A549 (cell line): ENCODE measurements at regions not wholly inside any gene's neighbourhood (a gene's known extent, or its start where the extent isn't known, plus 50 kb on each side); places are given as distances from the start of the nearest gene placed in this dataset.

Experiments used
- ATAC-seq, 2 experiments: fragments of 200-7000 bp in 1 of 2; fragments of >200 bp in 1 of 2; cut with Nextera tagmentation in 1 of 2; cut with Tn5 transposase in 1 of 2; 3 replicates each; pipeline versions ENCODE4 v1.8.0 to v1.9.1; 2018 to 2020; ENCODE audit warnings: mild to moderate bottlenecking in 1 of 2, moderate library complexity in 1 of 2
- CTCF ChIA-PET: fragments of 300-600 bp; sonication (Branson Sonifier 250); formaldehyde crosslinking; extraction: SDS; loops from one replicate; lab custom pipeline; 2021; ENCODE audit warnings: antibody characterized with exemption, inconsistent platforms; lab: Yijun Ruan, JAX
- POLR2A ChIA-PET: fragments of 350-600 bp; formaldehyde crosslinking; extraction: SDS; loops from one replicate; lab custom pipeline; 2021; ENCODE audit warnings: antibody characterized with exemption, inconsistent platforms; lab: Yijun Ruan, JAX
- DNase-seq, 2 experiments: peaks; one replicate each; pipeline versions ENCODE4 v3.0.0 to v3.0.0-alpha.2; 2011 to 2016; ENCODE audit warnings: low read depth in 1 of 2, low spot score in 1 of 2
- FAIRE-seq: peaks from 2 replicates; lab custom pipeline; 2011; peaks lifted over from hg19 to GRCh38; lab: Jason Lieb, UNC
- H3K27ac ChIP-seq, 2 experiments: fragments of >200 bp; sonication (Bioruptor Twin); formaldehyde crosslinking; 3 replicates each; pipeline ENCODE4 v1.5.1; 2016 to 2017
- H3K4me1 ChIP-seq: fragments of >200 bp; sonication (Bioruptor Twin); formaldehyde crosslinking; 3 replicates; pipeline ENCODE4 v1.6.1; 2016
- H3K4me2 ChIP-seq: fragments of >200 bp; sonication (Bioruptor Twin); formaldehyde crosslinking; 3 replicates; pipeline ENCODE4 v1.6.1; 2016
- H3K4me3 ChIP-seq: fragments of >200 bp; sonication (Bioruptor Twin); formaldehyde crosslinking; 3 replicates; pipeline ENCODE4 v1.5.1; 2016
- H3K9me3 ChIP-seq: fragments of >200 bp; sonication (Bioruptor Twin); formaldehyde crosslinking; 3 replicates; pipeline ENCODE4 v1.6.1; 2016
- BHLHE40 ChIP-seq: IDR thresholded peaks from 2 replicates; pipeline ENCODE4 v1.6.1; 2012; ENCODE audit warnings: low read depth, low read length, inconsistent platforms
- CBX8 ChIP-seq: fragments of 200-600 bp; sonication (generic); IDR thresholded peaks from 2 replicates; pipeline ENCODE4 v1.6.1; 2016
- CHD2 ChIP-seq: fragments of 150-350 bp; IDR thresholded peaks from 2 replicates; pipeline ENCODE4 v1.6.1; 2014; ENCODE audit warnings: low read length; ENCODE audit not compliant: partially characterized antibody
- EHMT2 ChIP-seq: fragments of 200-600 bp; sonication (generic); IDR thresholded peaks from 2 replicates; pipeline ENCODE4 v1.6.1; 2016; ENCODE audit warnings: antibody characterized with exemption, low read depth, mild to moderate bottlenecking, moderate library complexity
- EP300 ChIP-seq, 2 experiments: fragments of >200 bp; sonication (Bioruptor Twin); formaldehyde crosslinking; IDR thresholded peaks; 2 replicates in 1 of 2; 3 replicates in 1 of 2; pipeline ENCODE4 v1.6.1; 2016 to 2017
- FOXS1 ChIP-seq: fragments of 250-450 bp; sonication (Bioruptor Pico); IDR thresholded peaks from 2 replicates; pipeline ENCODE4 v1.5.0; 2020; ENCODE audit warnings: mild to moderate bottlenecking, moderate library complexity
- HDAC2 ChIP-seq: fragments of 200-600 bp; sonication (generic); IDR thresholded peaks from 2 replicates; pipeline ENCODE4 v1.6.1; 2016
- HEYL ChIP-seq: fragments of 250-450 bp; sonication (Bioruptor Pico); IDR thresholded peaks from 2 replicates; pipeline ENCODE4 v1.8.0; 2021; ENCODE audit warnings: mild to moderate bottlenecking, moderate library complexity
- JUN ChIP-seq, 2 experiments: fragments of >200 bp; sonication (Bioruptor Twin); formaldehyde crosslinking; IDR thresholded peaks; 2 replicates in 1 of 2; 3 replicates in 1 of 2; pipeline ENCODE4 v1.6.1; 2016 to 2017
- KDM1A ChIP-seq: fragments of 200-600 bp; sonication (generic); IDR thresholded peaks from 2 replicates; pipeline ENCODE4 v1.6.1; 2016; ENCODE audit warnings: low read depth, mild to moderate bottlenecking
- KDM5A ChIP-seq: fragments of 200-600 bp; sonication (generic); IDR thresholded peaks from 2 replicates; pipeline ENCODE4 v1.6.1; 2016; ENCODE audit warnings: antibody characterized with exemption, mild to moderate bottlenecking
- MAFK ChIP-seq: fragments of 450-650 bp; IDR thresholded peaks from 2 replicates; pipeline ENCODE4 v1.6.1; 2014; ENCODE audit not compliant: partially characterized antibody
- MYC ChIP-seq: IDR thresholded peaks from 2 replicates; pipeline ENCODE4 v1.6.1; 2012; ENCODE audit warnings: mild to moderate bottlenecking, inconsistent platforms, low read length, improper control_type of control experiment, borderline replicate concordance
- PHF8 ChIP-seq: fragments of 200-600 bp; sonication (generic); IDR thresholded peaks from 2 replicates; pipeline ENCODE4 v1.6.1; 2016; ENCODE audit warnings: low read depth, mild to moderate bottlenecking, antibody characterized with exemption, moderate library complexity, borderline replicate concordance
- RFX5 ChIP-seq: fragments of 450-650 bp; IDR thresholded peaks from 2 replicates; pipeline ENCODE4 v1.7.1; 2014; ENCODE audit warnings: antibody characterized with exemption, mild to moderate bottlenecking, moderate library complexity
- RNF2 ChIP-seq: fragments of 200-600 bp; sonication (generic); IDR thresholded peaks from 2 replicates; pipeline ENCODE4 v1.6.1; 2016; ENCODE audit warnings: low read depth, mild to moderate bottlenecking, antibody characterized with exemption, moderate library complexity, borderline replicate concordance
- SMC3 ChIP-seq: fragments of >200 bp; sonication (Bioruptor Twin); formaldehyde crosslinking; IDR thresholded peaks from 3 replicates; pipeline ENCODE4 v1.6.1; 2018; ENCODE audit warnings: inconsistent platforms
- ZNF302 ChIP-seq: fragments of 250-450 bp; sonication (Bioruptor Pico); IDR thresholded peaks from 2 replicates; pipeline ENCODE4 v1.9.0; 2021; ENCODE audit warnings: inconsistent platforms, mild to moderate bottlenecking, moderate library complexity
- ZSCAN20 ChIP-seq: fragments of 250-450 bp; sonication (Bioruptor Pico); IDR thresholded peaks from 2 replicates; pipeline ENCODE4 v1.8.0; 2022; ENCODE audit warnings: mild to moderate bottlenecking, moderate library complexity
- WGBS: methylation state at CpG from one replicate; pipeline ENCODE4 v1.1.6; 2017; ENCODE audit errors: missing lambda C conversion rate; 5-methylcytosine and 5-hydroxymethylcytosine counted together
- TF ChIP-seq, protein P1 (sequence below): fragments of >200 bp; sonication (Bioruptor Twin); formaldehyde crosslinking; IDR thresholded peaks from 3 replicates; pipeline ENCODE4 v1.6.1; 2016
- TF ChIP-seq, protein P2 (sequence below): IDR thresholded peaks from 2 replicates; pipeline ENCODE4 v1.6.1; 2012
- TF ChIP-seq, protein P3 (sequence below): fragments of 200-600 bp; sonication (generic); IDR thresholded peaks from 2 replicates; pipeline ENCODE4 v1.6.1; 2016; ENCODE audit warnings: antibody characterized with exemption, mild to moderate bottlenecking, moderate library complexity
- TF ChIP-seq, protein P4 (sequence below): IDR thresholded peaks from 2 replicates; pipeline ENCODE4 v1.6.1; 2012
- TF ChIP-seq, protein P5 (sequence below): IDR thresholded peaks from 2 replicates; pipeline ENCODE4 v1.6.1; 2012; ENCODE audit warnings: low read depth, borderline replicate concordance

DNA sequence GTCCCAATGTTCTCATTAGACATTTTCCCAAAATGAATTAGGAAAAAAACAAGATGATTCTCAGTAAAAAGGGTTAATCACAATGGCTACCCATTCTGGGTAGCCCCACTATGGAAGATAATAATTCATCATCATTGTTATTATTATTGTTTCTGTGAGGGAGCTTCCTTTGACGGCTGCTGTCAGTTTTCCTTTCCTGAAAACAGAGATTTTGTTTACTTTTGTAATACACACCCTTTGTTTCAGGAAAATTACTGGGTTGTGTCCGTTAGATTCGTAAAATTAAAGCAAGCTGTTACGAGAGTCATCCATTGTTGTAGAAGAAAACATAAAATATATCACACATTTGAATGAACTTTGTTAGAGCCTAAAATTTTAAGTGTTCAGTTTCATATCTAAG is 192.9 kb upstream of the ANKRD50 start:
- ATAC-seq = no peak
- no peak for DNase-seq
- Histone ChIP-seq H3K4me3 (no peak overlapping the region), H3K4me1 (peaks cover 13% of the 10 kb centered on the region; the same call in 1 of the 3 replicates), H3K9me3 (no peaks in the 10 kb centered on the region), H3K4me2 (no peak overlapping the region), H3K27ac (no peak overlapping the region)
- POLR2A ChIA-PET = no interaction called here
- TF ChIP-seq, protein P1, sequence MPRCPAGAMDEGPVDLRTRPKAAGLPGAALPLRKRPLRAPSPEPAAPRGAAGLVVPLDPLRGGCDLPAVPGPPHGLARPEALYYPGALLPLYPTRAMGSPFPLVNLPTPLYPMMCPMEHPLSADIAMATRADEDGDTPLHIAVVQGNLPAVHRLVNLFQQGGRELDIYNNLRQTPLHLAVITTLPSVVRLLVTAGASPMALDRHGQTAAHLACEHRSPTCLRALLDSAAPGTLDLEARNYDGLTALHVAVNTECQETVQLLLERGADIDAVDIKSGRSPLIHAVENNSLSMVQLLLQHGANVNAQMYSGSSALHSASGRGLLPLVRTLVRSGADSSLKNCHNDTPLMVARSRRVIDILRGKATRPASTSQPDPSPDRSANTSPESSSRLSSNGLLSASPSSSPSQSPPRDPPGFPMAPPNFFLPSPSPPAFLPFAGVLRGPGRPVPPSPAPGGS = no peak
- no peak for TF ChIP-seq ZSCAN20 (CRISPR knock-in tag)
- TF ChIP-seq JUN (IDR thresholded peaks at IDR 0.05) = no peak
- no peak for TF ChIP-seq CHD2
- FAIRE-seq = no peak
- CTCF ChIA-PET = no interaction called here
- 60% methylated on average over 4 of the region's 4 CpGs for WGBS

DNA sequence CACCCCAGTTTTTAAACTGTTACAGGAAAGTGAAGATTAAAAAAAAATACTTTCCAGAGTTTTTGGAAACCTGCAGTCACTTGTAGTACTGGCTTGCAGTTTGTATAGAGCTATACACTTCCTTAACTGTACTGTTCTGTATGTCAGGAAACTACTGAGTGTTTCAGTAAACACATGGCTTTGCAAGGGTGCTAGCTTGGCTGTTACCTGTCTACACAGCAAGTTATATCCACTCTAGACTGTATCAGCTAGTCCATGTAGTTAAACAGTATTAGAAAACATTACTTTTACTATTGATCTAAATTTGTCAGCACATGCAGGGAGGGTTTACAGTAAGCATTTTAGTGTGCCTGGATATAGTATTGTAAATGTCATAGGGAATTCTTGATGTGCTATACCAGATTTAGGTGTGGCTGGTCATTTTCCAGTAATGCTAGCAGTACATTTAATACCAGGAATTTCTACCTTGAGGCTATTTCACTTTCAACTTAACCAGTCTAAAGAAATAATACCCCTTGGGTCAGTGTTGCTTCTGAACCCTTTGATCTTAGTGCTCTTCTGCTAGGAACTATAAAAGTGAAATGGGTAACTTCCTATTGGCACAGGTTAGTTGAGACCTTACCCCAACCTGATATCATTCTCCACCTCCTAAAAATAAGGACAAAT is 192.3 kb upstream of the ANKRD50 start:
- H3K9me3 ChIP-seq = no peaks in the 10 kb centered on the region
- ATAC-seq (peak in 1 of 2 experiments; percentile 42; a peak in 1 of 6 replicates), DNase-seq (no peak), FAIRE-seq (no peak)
- H3K4me2 ChIP-seq = peak overlapping the region; percentile 67
- no peak overlapping the region for H3K4me3 ChIP-seq
- H3K27ac ChIP-seq = no peak overlapping the region
- H3K4me1 ChIP-seq = peaks cover 13% of the 10 kb centered on the region; the same call in 1 of the 3 replicates
- POLR2A ChIA-PET = no interaction called here
- TF ChIP-seq JUN (IDR thresholded peaks at IDR 0.05) = no peak
- no peak for TF ChIP-seq ZNF302
- TF ChIP-seq, protein P2, sequence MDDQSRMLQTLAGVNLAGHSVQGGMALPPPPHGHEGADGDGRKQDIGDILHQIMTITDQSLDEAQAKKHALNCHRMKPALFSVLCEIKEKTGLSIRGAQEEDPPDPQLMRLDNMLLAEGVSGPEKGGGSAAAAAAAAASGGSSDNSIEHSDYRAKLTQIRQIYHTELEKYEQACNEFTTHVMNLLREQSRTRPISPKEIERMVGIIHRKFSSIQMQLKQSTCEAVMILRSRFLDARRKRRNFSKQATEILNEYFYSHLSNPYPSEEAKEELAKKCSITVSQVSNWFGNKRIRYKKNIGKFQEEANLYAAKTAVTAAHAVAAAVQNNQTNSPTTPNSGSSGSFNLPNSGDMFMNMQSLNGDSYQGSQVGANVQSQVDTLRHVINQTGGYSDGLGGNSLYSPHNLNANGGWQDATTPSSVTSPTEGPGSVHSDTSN = no peak
- CTCF ChIA-PET = no interaction called here

DNA sequence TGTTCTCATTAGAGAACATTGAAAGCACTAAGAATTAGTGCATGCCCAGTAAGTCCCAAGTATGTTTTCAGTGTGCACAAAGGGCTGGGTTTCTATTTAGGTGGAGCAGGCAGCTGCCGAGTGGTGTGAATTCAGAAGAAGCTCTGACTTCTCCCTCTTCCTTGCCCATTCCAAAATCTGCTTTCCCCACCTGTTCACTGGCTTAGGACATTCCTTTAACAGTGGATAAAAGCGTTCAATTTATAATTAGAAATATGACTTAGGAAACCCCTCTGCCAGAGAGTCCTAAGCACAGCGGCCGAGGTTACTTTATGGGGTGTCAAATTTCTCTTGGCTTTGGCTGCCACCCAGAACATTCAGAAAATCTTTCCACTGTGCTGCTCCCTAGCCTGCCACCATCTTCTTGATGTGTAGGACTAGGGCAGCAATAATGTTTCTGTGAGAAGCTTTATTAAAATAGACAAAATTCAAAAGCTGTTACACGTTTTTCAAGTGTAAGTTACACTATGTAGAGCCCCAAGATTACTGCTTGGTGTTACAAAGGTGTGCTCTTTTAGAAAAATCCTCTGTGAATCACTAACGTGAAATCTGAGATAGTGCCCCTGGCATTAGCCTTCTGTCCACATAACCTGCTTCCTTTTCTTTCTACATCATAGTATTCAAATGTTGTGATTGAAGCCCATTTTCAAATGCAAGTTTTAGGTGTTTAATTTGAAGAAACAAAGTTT is 191.6 kb upstream of the ANKRD50 start:
- H3K4me3 ChIP-seq = no peak overlapping the region
- DNase-seq = peak in 1 of 2 experiments; percentile 5

DNA sequence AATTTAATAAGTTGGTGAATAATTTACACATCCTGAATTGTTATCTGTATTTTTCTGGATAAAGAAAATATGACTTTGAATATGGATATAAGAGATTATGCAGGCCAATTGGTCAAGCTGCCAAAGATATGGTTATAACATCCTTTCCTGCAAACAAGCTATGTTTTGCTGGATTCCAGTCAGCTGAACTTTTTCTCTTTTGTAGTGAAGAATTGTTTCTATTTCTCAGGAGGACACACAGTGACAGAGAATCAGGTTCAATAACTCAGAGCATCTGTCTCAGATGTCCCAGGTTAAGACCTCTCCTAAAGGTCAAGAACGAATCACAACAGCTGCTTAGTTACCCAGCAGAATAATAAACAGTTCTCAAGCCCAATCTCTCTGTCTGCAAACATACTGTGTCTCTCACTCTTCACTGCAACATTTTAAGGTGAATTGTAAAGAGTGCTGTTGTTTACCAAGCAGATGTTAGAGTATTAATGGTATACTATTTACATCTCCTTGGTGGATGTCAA is 189.5 kb upstream of the ANKRD50 start:
- ChIA-PET POLR2A (no interaction called here), CTCF (no interaction called here)
- 24% methylated on average over 1 of the region's 1 CpG for WGBS
- no peak overlapping the region for H3K4me2 ChIP-seq
- H3K4me1 ChIP-seq = peaks cover 13% of the 10 kb centered on the region; the same call in 1 of the 3 replicates
- DNase-seq (no peak), ATAC-seq (no peak), FAIRE-seq (no peak)
- no peak overlapping the region for H3K27ac ChIP-seq
- no peaks in the 10 kb centered on the region for H3K9me3 ChIP-seq
- TF ChIP-seq, protein P3, sequence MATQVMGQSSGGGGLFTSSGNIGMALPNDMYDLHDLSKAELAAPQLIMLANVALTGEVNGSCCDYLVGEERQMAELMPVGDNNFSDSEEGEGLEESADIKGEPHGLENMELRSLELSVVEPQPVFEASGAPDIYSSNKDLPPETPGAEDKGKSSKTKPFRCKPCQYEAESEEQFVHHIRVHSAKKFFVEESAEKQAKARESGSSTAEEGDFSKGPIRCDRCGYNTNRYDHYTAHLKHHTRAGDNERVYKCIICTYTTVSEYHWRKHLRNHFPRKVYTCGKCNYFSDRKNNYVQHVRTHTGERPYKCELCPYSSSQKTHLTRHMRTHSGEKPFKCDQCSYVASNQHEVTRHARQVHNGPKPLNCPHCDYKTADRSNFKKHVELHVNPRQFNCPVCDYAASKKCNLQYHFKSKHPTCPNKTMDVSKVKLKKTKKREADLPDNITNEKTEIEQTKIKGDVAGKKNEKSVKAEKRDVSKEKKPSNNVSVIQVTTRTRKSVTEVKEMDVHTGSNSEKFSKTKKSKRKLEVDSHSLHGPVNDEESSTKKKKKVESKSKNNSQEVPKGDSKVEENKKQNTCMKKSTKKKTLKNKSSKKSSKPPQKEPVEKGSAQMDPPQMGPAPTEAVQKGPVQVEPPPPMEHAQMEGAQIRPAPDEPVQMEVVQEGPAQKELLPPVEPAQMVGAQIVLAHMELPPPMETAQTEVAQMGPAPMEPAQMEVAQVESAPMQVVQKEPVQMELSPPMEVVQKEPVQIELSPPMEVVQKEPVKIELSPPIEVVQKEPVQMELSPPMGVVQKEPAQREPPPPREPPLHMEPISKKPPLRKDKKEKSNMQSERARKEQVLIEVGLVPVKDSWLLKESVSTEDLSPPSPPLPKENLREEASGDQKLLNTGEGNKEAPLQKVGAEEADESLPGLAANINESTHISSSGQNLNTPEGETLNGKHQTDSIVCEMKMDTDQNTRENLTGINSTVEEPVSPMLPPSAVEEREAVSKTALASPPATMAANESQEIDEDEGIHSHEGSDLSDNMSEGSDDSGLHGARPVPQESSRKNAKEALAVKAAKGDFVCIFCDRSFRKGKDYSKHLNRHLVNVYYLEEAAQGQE = no peak
- TF ChIP-seq CBX8 = no peak
- no peak for TF ChIP-seq RNF2
- no peak for TF ChIP-seq HDAC2
- no peak for TF ChIP-seq PHF8
- TF ChIP-seq RFX5 = no peak
- no peak for TF ChIP-seq HEYL (CRISPR knock-in tag)
- no peak for TF ChIP-seq KDM5A
- no peak overlapping the region for H3K4me3 ChIP-seq

More for the DNA sequence above, 191.6 kb upstream of the ANKRD50 start:
- WGBS = 6% methylated on average over 6 of the region's 6 CpGs
- FAIRE-seq = no peak
- ChIA-PET CTCF (no interaction called here), POLR2A (no interaction called here)
- Histone ChIP-seq H3K9me3 (no peaks in the 10 kb centered on the region), H3K4me1 (peaks cover 13% of the 10 kb centered on the region; the same call in 1 of the 3 replicates), H3K27ac (peak overlapping the region in 1 of 2 experiments; percentile 46; a peak in 2 of 6 replicates), H3K4me2 (peak overlapping the region; percentile 67)
- ATAC-seq = peak; percentile 47 to 81; a peak in 3 of 6 replicates
- TF ChIP-seq BHLHE40 = no peak
- no peak for TF ChIP-seq FOXS1 (CRISPR knock-in tag)
- TF ChIP-seq, protein P4, sequence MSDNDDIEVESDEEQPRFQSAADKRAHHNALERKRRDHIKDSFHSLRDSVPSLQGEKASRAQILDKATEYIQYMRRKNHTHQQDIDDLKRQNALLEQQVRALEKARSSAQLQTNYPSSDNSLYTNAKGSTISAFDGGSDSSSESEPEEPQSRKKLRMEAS = no peak
- no peak for TF ChIP-seq MAFK
- TF ChIP-seq KDM1A = no peak
- no peak for TF ChIP-seq EP300 (IDR thresholded peaks at IDR 0.05)
- TF ChIP-seq SMC3 = no peak
- TF ChIP-seq, protein P5, sequence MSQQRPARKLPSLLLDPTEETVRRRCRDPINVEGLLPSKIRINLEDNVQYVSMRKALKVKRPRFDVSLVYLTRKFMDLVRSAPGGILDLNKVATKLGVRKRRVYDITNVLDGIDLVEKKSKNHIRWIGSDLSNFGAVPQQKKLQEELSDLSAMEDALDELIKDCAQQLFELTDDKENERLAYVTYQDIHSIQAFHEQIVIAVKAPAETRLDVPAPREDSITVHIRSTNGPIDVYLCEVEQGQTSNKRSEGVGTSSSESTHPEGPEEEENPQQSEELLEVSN = no peak
- TF ChIP-seq EHMT2 = no peak
- TF ChIP-seq MYC = no peak
